Endodermal cell (in vitro differentiated cells): ENCODE measurements at regions not wholly inside any gene's neighbourhood (a gene's known extent, or its start where the extent isn't known, plus 50 kb on each side); places are given as distances from the start of the nearest gene placed in this dataset.

Source experiments
- DNase-seq: peaks from one replicate; pipeline ENCODE4 v3.0.0-alpha.2; 2017
- H3K27ac ChIP-seq: 2 replicates; pipeline ENCODE4 v1.5.1; 2013; ENCODE audit warnings: mild to moderate bottlenecking, low read depth, low read length, moderate library complexity
- H3K27me3 ChIP-seq: 2 replicates; pipeline ENCODE4 v1.6.1; 2013; ENCODE audit warnings: mild to moderate bottlenecking, low read length, moderate library complexity; ENCODE audit not compliant: insufficient read depth, control insufficient read depth, poor library complexity, severe bottlenecking
- H3K36me3 ChIP-seq: 2 replicates; pipeline ENCODE4 v1.7.0; 2013; ENCODE audit warnings: mild to moderate bottlenecking, low read length, moderate library complexity; ENCODE audit not compliant: control insufficient read depth, insufficient read depth
- H3K4me1 ChIP-seq: one replicate; pipeline ENCODE4 v1.7.0; 2013; ENCODE audit warnings: low read length; ENCODE audit not compliant: control insufficient read depth, insufficient read depth
- H3K4me3 ChIP-seq: 2 replicates; pipeline ENCODE4 v1.5.1; 2013; ENCODE audit warnings: mild to moderate bottlenecking, low read length, moderate library complexity
- H3K9ac ChIP-seq: 2 replicates; pipeline ENCODE4 v1.6.1; 2013; ENCODE audit warnings: mild to moderate bottlenecking, low read length, moderate library complexity; ENCODE audit not compliant: poor library complexity, severe bottlenecking; ENCODE audit errors: extremely low read depth
- H3K9me3 ChIP-seq: 2 replicates; pipeline ENCODE4 v1.6.1; 2013; ENCODE audit warnings: mild to moderate bottlenecking, low read length, moderate library complexity; ENCODE audit not compliant: control insufficient read depth
- H3K27ac Mint-ChIP-seq: 2 replicates; pipeline ENCODE4 v1.8.0; 2020; ENCODE audit warnings: mixed read lengths
- H3K27me3 Mint-ChIP-seq: 2 replicates; pipeline ENCODE4 v1.8.0; 2021; ENCODE audit warnings: mild to moderate bottlenecking, mixed read lengths; ENCODE audit not compliant: insufficient read depth
- H3K36me3 Mint-ChIP-seq: 2 replicates; pipeline ENCODE4 v1.8.0; 2020; ENCODE audit warnings: low read depth, mixed read lengths
- H3K4me1 Mint-ChIP-seq: 2 replicates; pipeline ENCODE4 v1.8.0; 2020; ENCODE audit warnings: mixed read lengths
- H3K4me3 Mint-ChIP-seq: 2 replicates; pipeline ENCODE4 v1.8.0; 2020; ENCODE audit warnings: mild to moderate bottlenecking, moderate library complexity, mixed read lengths
- H3K9me3 Mint-ChIP-seq: 2 replicates; pipeline ENCODE4 v1.8.0; 2020; ENCODE audit warnings: mild to moderate bottlenecking, mixed read lengths
- CTCF ChIP-seq: fragments of 200-600 bp; sonication (generic); conservative IDR thresholded peaks from 2 replicates; pipeline ENCODE4 v1.5.0; 2021; ENCODE audit warnings: antibody characterized with exemption, mild to moderate bottlenecking
- WGBS, 2 experiments: methylation state at CpG; one replicate each; pipeline versions ENCODE4 v1.1.5 to v1.1.7; 2013; ENCODE audit warnings: missing lambda C conversion rate in 2 of 2, mixed read lengths in 1 of 2; ENCODE audit not compliant: insufficient coverage in 1 of 2, insufficient read length in 1 of 2; 5-methylcytosine and 5-hydroxymethylcytosine counted together

GRCh38 chr4:19721587-19721986 is 530.1 kb upstream of the SLIT2 start:
- Histone ChIP-seq H3K36me3 (no peaks in the 10 kb centered on the region), H3K9me3 (no peaks in the 10 kb centered on the region), H3K27me3 (peaks cover 5% of the 10 kb centered on the region), H3K4me1 (peaks cover 4% of the 10 kb centered on the region), H3K27ac (no peak overlapping the region), H3K9ac (no peak overlapping the region), H3K4me3 (no peak overlapping the region)
- H3K4me3 Mint-ChIP-seq, result no peak overlapping the region
- H3K9me3 Mint-ChIP-seq, result peaks cover 3% of the 10 kb centered on the region
- no peaks in the 10 kb centered on the region for H3K4me1 Mint-ChIP-seq
- no peak for TF ChIP-seq CTCF
- DNase-seq, result no peak
- no peaks in the 10 kb centered on the region for H3K36me3 Mint-ChIP-seq
- H3K27ac Mint-ChIP-seq, result no peak overlapping the region
- no peaks in the 10 kb centered on the region for H3K27me3 Mint-ChIP-seq

- Histone ChIP-seq H3K4me1 (peaks cover 4% of the 10 kb centered on the region), H3K27me3 (peaks cover 5% of the 10 kb centered on the region), H3K9me3 (no peaks in the 10 kb centered on the region), H3K4me3 (no peak overlapping the region), H3K36me3 (no peaks in the 10 kb centered on the region), H3K27ac (no peak overlapping the region), H3K9ac (no peak overlapping the region)
- H3K4me1 Mint-ChIP-seq, result no peaks in the 10 kb centered on the region
- no peak overlapping the region for H3K27ac Mint-ChIP-seq
- TF ChIP-seq CTCF, result no peak
- peaks cover 3% of the 10 kb centered on the region for H3K9me3 Mint-ChIP-seq
- no peaks in the 10 kb centered on the region for H3K27me3 Mint-ChIP-seq
- H3K4me3 Mint-ChIP-seq, result no peak overlapping the region
- WGBS, 2 experiments, result 100% methylated on average over 1 of the region's 1 CpG; no CpG with 5 or more reads in 1 of the 2 experiments
- no peaks in the 10 kb centered on the region for H3K36me3 Mint-ChIP-seq
- DNase-seq, result no peak
Observed at GRCh38 chr4:19720610-19721009, 531.1 kb upstream of the SLIT2 start.

GRCh38 chr4:19720190-19720589 is 531.5 kb upstream of the SLIT2 start:
- Histone ChIP-seq H3K9me3 (no peaks in the 10 kb centered on the region), H3K4me3 (no peak overlapping the region), H3K36me3 (no peaks in the 10 kb centered on the region), H3K9ac (no peak overlapping the region), H3K4me1 (peaks cover 4% of the 10 kb centered on the region), H3K27me3 (peaks cover 5% of the 10 kb centered on the region), H3K27ac (no peak overlapping the region)
- Mint-ChIP-seq H3K27me3 (no peaks in the 10 kb centered on the region), H3K9me3 (peaks cover 3% of the 10 kb centered on the region), H3K27ac (no peak overlapping the region), H3K4me1 (no peaks in the 10 kb centered on the region), H3K36me3 (no peaks in the 10 kb centered on the region), H3K4me3 (no peak overlapping the region)
- no peak for DNase-seq
- no peak for TF ChIP-seq CTCF
